ENCODE measurements at regions not wholly inside any gene's neighbourhood (a gene's known extent, or its start where the extent isn't known, plus 50 kb on each side); places are given as distances from the start of the nearest gene placed in this dataset.
A peak's percentile ranks its signal among the peaks of the same experiment; 100 is the strongest.
"Not testable (repeated sequence)": the region's sequence is repeated elsewhere in the genome, so short reads cannot be mapped to it uniquely, and the experiment has no call there.

- no peak for DNase-seq
Observed at GRCh38 chr22:22785316-22786065, 102.1 kb upstream of the IGLL5 start.

GRCh38 chr22:22786301-22787115 lies 101.1 kb upstream of the IGLL5 start:
- no peak for DNase-seq

- no peak for DNase-seq
Observed at GRCh38 chr22:22787151-22787550, 100.5 kb upstream of the IGLL5 start.

GRCh38 chr22:22787786-22788459 lies 99.7 kb upstream of the IGLL5 start:
- peak; percentile 20 for DNase-seq

GRCh38 chr22:22788460-22789037 lies 99.1 kb upstream of the IGLL5 start:
- no peak for DNase-seq

GRCh38 chr22:22789233-22789921 lies 98.2 kb upstream of the IGLL5 start:
- no peak for DNase-seq

- DNase-seq, result no peak
Observed at GRCh38 chr22:22789922-22790845, 97.4 kb upstream of the IGLL5 start.

- no peak for DNase-seq
Observed at GRCh38 chr22:22791438-22792181, 96.0 kb upstream of the IGLL5 start.

- DNase-seq, result not testable (repeated sequence)
Observed at GRCh38 chr22:22792205-22792786, 95.3 kb upstream of the IGLL5 start.

GRCh38 chr22:22795639-22796038 lies 92.0 kb upstream of the IGLL5 start:
- DNase-seq, result not testable (repeated sequence)

GRCh38 chr22:22796724-22797123 lies 90.9 kb upstream of the IGLL5 start:
- DNase-seq, result no peak

- no peak for DNase-seq
Observed at GRCh38 chr22:22798232-22798616, 89.4 kb upstream of the IGLL5 start.

GRCh38 chr22:22798716-22799115 lies 88.9 kb upstream of the IGLL5 start:
- no peak for DNase-seq

GRCh38 chr22:22799561-22799960 lies 88.1 kb upstream of the IGLL5 start:
- DNase-seq, result no peak

- no peak for DNase-seq
Observed at GRCh38 chr22:22800716-22801115, 86.9 kb upstream of the IGLL5 start.

GRCh38 chr22:22802339-22802970 lies 85.2 kb upstream of the IGLL5 start:
- DNase-seq, result no peak

GRCh38 chr22:22803285-22803853 lies 84.2 kb upstream of the IGLL5 start:
- DNase-seq, result no peak

GRCh38 chr22:22810018-22810427 lies 77.6 kb upstream of the IGLL5 start:
- peak; percentile 19 for DNase-seq

GRCh38 chr22:22810471-22810870 lies 77.1 kb upstream of the IGLL5 start:
- DNase-seq, result no peak

Data from midbrain (tissue), 1 donor.